GM12892 (cell line): ENCODE measurements at regions not wholly inside any gene's neighbourhood (a gene's known extent, or its start where the extent isn't known, plus 50 kb on each side); places are given as distances from the start of the nearest gene placed in this dataset.

ENCODE experiments used
- POLR2A ChIP-seq: IDR thresholded peaks from 2 replicates; pipeline ENCODE4 v1.6.1; 2011; ENCODE audit warnings: low read depth, low read length, control low read depth
- POLR2AphosphoS5 ChIP-seq: IDR thresholded peaks from 2 replicates; pipeline ENCODE4 v1.6.1; 2011; ENCODE audit warnings: low read depth, low read length, control low read depth
- TAF1 ChIP-seq: IDR thresholded peaks from 2 replicates; pipeline ENCODE4 v1.6.1; 2011; ENCODE audit warnings: low read depth, mild to moderate bottlenecking, control low read depth, low read length, borderline replicate concordance

DNA sequence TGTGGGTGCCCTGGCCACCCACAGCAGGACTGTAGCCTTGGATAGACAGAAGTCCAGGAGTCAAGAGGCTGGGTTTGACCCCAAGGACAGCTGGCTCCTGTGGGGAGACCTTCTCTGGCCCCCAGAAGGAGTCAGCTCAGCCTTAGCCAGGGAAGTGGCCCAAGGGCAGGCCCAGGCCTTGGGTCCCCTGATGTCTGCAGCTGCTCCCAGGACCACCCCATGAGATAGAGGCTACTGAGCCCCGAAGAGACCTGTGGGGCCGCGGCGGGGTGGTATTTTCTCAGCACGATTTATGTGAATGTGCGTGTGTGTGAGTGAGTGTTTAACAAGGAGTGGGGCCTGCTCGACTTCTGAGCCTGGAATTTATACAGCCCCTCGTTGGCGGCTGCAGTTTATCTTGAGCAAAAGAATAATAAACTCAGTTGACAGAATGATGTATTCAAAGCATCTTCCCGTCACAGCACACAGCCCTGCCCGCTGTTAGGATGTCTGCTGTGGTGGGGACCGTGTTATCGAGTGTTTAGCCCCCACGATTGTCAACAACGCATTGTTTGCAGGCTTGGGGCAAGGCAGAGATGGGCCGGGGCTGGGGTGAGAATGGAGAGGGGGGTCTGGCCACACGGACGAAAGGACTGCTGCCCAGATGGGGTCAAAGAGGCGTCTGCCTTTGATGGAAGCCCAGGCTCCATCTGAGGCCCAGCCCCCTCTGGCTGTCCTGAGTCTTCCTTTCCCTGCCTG is 163.3 kb downstream of the VEGFA start:
- TF ChIP-seq POLR2A, result no peak
- no peak for TF ChIP-seq POLR2AphosphoS5
- TF ChIP-seq TAF1, result no peak
